Psoas muscle (tissue), 7 donors: ENCODE measurements at regions not wholly inside any gene's neighbourhood (a gene's known extent, or its start where the extent isn't known, plus 50 kb on each side); places are given as distances from the start of the nearest gene placed in this dataset.
"Not testable (repeated sequence)": the region's sequence is repeated elsewhere in the genome, so short reads cannot be mapped to it uniquely, and the experiment has no call there.

Experiments used
- ATAC-seq, 4 donors: fragments of 200-7000 bp; cut with Tn5 transposase; one replicate each; pipeline ENCODE4 v1.9.1; 2020; ENCODE audit warnings: moderate library complexity in 3 of 4, mild to moderate bottlenecking in 2 of 4
- DNase-seq, 2 donors: peaks; one replicate each; pipeline ENCODE4 v3.0.0-alpha.2; 2020
- H3K27ac ChIP-seq: fragments of 200-600 bp; one replicate; pipeline ENCODE4 v1.8.0; 2022
- H3K27me3 ChIP-seq, 3 donors: fragments of 200-600 bp in 1 of 3; one replicate each; pipeline versions ENCODE4 v1.6.1 to v1.8.0; 2013 to 2022; ENCODE audit warnings: low read length in 2 of 3, mild to moderate bottlenecking in 2 of 3, moderate library complexity in 1 of 3; ENCODE audit not compliant: insufficient read depth in 3 of 3
- H3K36me3 ChIP-seq, 2 donors: fragments of 200-600 bp in 1 of 2; one replicate each; pipeline versions ENCODE4 v1.6.1 to v1.8.0; 2013 to 2022; ENCODE audit warnings: low read depth in 1 of 2, mild to moderate bottlenecking in 1 of 2, moderate library complexity in 1 of 2; ENCODE audit not compliant: insufficient read depth in 1 of 2
- H3K4me1 ChIP-seq: fragments of 200-600 bp; one replicate; pipeline ENCODE4 v1.8.0; 2022
- H3K4me3 ChIP-seq: fragments of 200-600 bp; one replicate; pipeline ENCODE4 v1.8.0; 2022; ENCODE audit warnings: mild to moderate bottlenecking
- H3K9me3 ChIP-seq: fragments of 200-600 bp; one replicate; pipeline ENCODE4 v1.8.0; 2022
- CTCF ChIP-seq: fragments of 200-600 bp; IDR thresholded peaks from one replicate; pipeline ENCODE4 v1.8.0; 2022; ENCODE audit warnings: antibody characterized with exemption
- WGBS, 3 donors: extraction: QIAGEN DNeasy Blood & Tissue Kit; methylation state at CpG; one replicate each; pipeline versions ENCODE4 v1.1.6 to v1.1.7; 2013; 5-methylcytosine and 5-hydroxymethylcytosine counted together
- intact Hi-C, 2 donors: fragments of 100-400 bp; cut with DNase I; formaldehyde crosslinking; loops; one replicate each; pipeline versions ENCODE4 v1.11.0 to v1.14.2; 2022
- donor health status: healthy with polysubstance abuse.
- donor health status: DM: no; HTN: no; CAD: no; lungs with moderate emphysema.
- donor health status: Bipolar disorder and iron deficiency.
- donor health status: healthy.
- donor health status: DM: yes; HTN: yes; CAD: no.
- donor health status: DM: no; HTN: no; CAD: no.
- donor health status: DM: yes; HTN: yes; CAD: no.

DNA sequence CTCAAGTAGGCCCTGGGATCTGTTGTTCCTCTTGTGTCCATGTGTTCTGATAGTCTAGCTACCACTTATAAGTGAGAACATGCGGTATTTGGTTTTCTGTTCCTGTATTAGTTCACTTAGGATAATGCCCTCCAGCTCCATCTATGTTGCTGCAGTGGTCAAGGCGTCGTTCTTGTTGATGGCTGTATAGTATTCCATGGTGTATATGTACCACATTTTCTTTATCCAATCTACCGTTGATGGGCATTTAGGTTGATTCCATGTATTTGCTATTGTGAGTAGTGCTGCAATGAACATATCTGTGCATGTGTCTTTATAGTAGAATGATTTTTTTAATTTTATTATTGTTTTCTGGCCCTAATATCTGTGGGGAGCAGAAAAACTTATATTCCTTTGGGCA is 74.3 kb downstream of the MAT2B start:
- intact Hi-C loops, result no loop called here
- no peak for TF ChIP-seq CTCF
- Histone ChIP-seq H3K27ac (no peak overlapping the region), H3K4me3 (no peak overlapping the region), H3K9me3 (no peaks in the 10 kb centered on the region), H3K36me3 (no peaks in the 10 kb centered on the region), H3K4me1 (no peaks in the 10 kb centered on the region), H3K27me3 (no peaks in the 10 kb centered on the region)
- DNase-seq, result no peak
- 90 to 95% (median 94%) methylated on average over 4 of the region's 4 CpGs for WGBS, 3 donors
- no peak for ATAC-seq

DNA sequence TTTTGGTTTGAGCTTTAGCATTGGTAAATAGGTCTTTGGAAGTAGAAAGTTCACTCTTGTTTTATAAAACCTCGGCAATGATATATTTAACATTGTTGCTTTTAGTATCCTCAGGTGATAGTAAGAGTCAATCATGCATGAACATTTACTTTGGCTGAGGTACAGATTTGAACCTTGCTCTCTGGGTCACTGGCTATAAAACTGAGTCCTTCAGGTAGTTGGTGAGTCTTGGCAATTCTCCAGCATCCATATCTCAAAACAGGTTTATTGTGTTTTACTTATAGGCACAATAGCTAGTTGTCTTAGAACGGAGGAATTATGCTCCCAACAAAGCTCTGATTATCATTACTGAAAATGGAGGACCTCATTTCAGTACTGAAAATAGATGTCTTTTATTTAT is 75.1 kb downstream of the MAT2B start:
- intact Hi-C loops, result no loop called here
- Histone ChIP-seq H3K27ac (no peak overlapping the region), H3K4me3 (no peak overlapping the region), H3K36me3 (no peaks in the 10 kb centered on the region), H3K9me3 (no peaks in the 10 kb centered on the region), H3K4me1 (no peaks in the 10 kb centered on the region), H3K27me3 (no peaks in the 10 kb centered on the region)
- no peak for TF ChIP-seq CTCF
- DNase-seq (no peak), ATAC-seq (no peak)
- 69 to 82% (median 80%) methylated on average over 2 of the region's 2 CpGs for WGBS, 3 donors

DNA sequence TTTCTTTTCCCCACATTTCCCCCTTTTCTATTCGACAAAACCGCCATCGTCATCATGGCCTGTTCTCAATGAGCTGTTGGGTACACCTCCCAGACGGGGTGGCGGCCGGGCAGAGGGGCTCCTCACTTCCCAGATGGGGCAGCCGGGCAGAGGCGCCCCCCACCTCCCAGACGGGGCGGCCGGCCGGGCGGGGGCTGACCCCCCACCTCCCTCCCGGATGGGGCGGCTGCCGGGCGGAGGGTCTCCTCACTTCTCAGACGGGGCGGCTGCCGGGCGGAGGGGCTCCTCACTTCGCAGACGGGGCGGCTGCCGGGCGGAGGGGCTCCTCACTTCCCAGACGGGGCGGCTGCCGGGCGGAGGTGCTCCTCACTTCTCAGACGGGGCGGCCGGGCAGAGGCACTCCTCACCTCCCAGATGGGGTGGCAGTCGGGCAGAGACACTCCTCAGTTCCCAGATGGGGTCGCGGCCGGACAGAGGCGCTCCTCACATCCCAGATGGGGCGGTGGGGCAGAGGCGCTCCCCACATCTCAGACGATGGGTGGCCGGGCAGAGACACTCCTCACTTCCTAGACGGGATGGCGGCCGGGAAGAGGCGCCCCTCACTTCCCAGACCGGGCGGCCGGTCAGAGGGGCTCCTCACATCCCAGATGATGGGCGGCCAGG is 78.2 kb downstream of the MAT2B start:
- not testable (repeated sequence) for DNase-seq, ATAC-seq
- WGBS, 3 donors, result 93 to 95% (median 94%) methylated on average over 17 to 50 of the region's 50 CpGs

DNA sequence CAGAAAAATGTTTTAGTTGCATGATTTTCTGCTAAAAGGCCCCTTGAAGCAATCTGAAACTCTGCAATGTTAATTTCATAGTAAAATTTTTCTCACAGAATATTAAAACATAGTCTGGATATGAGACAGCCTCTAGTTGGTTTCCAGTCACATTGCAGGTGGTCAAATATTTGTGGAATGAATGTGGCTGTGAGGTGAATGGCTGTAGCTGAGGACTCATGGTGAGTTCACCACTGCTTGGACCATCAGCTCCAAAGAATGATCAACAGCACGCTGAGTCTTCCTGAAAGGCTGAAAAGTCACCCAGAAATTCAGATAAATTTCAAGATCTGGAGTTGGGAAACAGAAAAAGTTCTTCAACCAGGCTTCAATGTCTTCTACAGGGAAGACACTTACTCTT is 79.8 kb downstream of the MAT2B start:
- ATAC-seq (no peak), DNase-seq (no peak)
- Histone ChIP-seq H3K27me3 (no peaks in the 10 kb centered on the region), H3K36me3 (no peaks in the 10 kb centered on the region), H3K9me3 (no peaks in the 10 kb centered on the region), H3K4me1 (no peaks in the 10 kb centered on the region), H3K27ac (no peak overlapping the region), H3K4me3 (no peak overlapping the region)
- no peak for TF ChIP-seq CTCF
- WGBS, 3 donors, result 74 to 79% (median 79%) methylated on average over 1 of the region's 1 CpG
- intact Hi-C loops, result no loop called here

More for the DNA sequence above, 78.2 kb downstream of the MAT2B start:
- H3K9me3 ChIP-seq, H3K27ac ChIP-seq, intact Hi-C loops, H3K4me3 ChIP-seq, H3K27me3 ChIP-seq, H3K36me3 ChIP-seq, H3K4me1 ChIP-seq: not testable (repeated sequence)

- intact Hi-C loops, result no loop called here
- no peaks in the 10 kb centered on the region for H3K4me1 ChIP-seq
- H3K27me3 ChIP-seq, result no peaks in the 10 kb centered on the region
- 64 to 67% (median 66%) methylated on average over 2 of the region's 2 CpGs for WGBS, 3 donors
- H3K4me3 ChIP-seq, result no peak overlapping the region
- H3K27ac ChIP-seq, result no peak overlapping the region
- H3K36me3 ChIP-seq, result no peaks in the 10 kb centered on the region
- TF ChIP-seq CTCF, result no peak
- no peak for ATAC-seq
- DNase-seq, result no peak
- no peaks in the 10 kb centered on the region for H3K9me3 ChIP-seq
These were observed 81.1 kb downstream of the MAT2B start for GRCh38 chr5:163586531-163586956.
